ENCODE measurements at regions not wholly inside any gene's neighbourhood (a gene's known extent, or its start where the extent isn't known, plus 50 kb on each side); places are given as distances from the start of the nearest gene placed in this dataset.
A peak's percentile ranks its signal among the peaks of the same experiment; 100 is the strongest.

- no peak for DNase-seq (ENCODE audit: insufficient read length, low spot score)
- FAIRE-seq = no peak
Observed at GRCh38 chr12:107339487-107339886, 246.1 kb upstream of the CRY1 start.

GRCh38 chr12:107339932-107340331, 246.6 kb upstream of the CRY1 start:
- DNase-seq (ENCODE audit: insufficient read length, low spot score) (no peak), FAIRE-seq (no peak)

GRCh38 chr12:107340898-107341297, 247.5 kb upstream of the CRY1 start:
- FAIRE-seq (no peak), DNase-seq (ENCODE audit: insufficient read length, low spot score) (no peak)

DNA sequence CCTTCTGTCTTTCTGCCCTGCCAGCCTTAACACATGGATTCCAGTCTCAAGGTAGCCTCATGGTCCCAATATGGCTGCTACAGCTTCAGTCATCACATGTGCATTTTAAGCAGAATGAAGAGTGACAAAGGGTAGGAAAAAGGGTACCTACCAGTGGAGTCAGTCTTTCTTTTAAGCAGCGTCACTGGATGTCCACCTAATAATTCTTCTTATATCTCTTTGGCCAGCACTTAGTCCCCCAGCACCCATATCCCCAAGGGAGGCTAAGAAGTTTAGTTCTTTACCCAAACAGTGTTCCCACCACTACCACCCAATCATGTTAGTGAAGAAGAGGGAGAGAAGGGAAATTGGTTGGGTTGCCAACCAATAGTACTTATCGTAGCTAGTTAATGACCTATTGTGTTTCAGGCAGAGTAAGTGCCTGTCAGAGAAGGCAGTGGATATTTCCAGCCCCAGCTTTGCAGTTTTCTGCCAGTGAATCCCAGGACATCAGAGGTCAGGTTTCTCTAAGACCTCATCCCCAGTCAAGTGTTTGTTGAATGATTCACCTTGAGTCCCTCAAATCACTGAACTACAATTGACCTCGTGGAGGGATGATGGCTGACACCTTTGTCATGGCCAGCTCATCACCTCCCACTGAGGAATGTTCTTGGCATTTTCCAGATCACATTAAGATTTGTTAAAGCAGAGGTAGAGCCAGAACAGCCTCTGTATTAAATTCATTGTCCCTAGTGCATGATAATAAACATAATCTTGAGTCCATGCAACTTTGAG, 250.9 kb upstream of the CRY1 start:
- FAIRE-seq (no peak), DNase-seq (ENCODE audit: insufficient read length, low spot score) (no peak)

DNA sequence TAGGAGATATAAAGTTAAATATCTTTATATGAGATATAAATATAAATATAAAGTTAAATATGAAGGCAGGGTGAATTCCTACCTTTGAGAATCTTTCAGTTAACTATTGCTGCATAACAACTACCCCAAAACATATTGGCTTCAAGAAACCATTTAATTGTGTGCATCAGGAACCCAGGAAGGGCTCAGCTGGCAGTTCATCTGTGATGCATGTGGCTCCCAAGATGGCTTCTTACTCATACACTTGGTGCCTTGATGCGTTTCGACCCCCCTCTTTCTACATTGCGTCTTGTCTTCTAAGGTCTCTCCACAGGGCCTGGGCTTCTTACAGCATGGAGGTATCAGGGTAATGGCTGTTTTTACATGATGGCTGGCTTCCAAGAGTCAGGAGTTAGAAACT, 253.9 kb upstream of the CRY1 start:
- FAIRE-seq (no peak), DNase-seq (ENCODE audit: insufficient read length, low spot score) (no peak)

DNA sequence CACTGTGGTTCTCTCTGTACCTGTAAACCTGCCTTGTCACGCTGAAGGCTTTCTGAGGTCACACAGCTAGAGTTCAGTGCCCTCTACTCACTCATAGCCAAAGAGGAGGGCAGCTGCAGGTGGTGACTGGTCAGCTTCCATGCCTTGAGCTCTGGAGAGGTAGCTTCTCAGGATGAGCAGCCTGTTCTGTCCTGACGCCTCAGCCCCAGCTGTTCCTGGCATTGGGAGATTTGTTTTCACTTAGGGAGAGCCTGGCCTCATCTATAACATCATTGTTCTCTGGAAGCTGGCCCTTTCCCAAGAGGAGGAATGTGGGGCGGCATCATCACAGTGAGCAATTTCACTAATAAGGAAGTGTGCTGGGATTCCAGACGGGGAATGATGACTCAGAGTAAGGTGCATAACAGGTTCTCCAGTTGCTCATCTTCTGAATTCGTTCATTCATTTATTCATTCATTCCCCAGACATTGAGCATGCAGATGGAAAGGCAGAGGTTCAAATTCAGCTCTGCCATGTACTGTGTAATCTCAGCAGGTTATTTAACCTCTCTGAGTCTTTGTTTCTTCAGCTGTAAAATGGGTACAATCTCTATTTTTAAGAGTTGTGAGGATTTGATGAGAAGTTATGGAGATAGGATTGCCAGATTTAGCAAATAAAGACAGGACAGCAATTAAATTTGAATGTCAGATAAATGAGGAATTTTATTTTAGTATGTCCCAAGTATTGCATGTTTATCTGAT, 255.8 kb upstream of the CRY1 start:
- DNase-seq (ENCODE audit: insufficient read length, low spot score) = no peak
- FAIRE-seq = no peak

- FAIRE-seq = no peak
- DNase-seq (ENCODE audit: insufficient read length, low spot score) = no peak
Observed at GRCh38 chr12:107349839-107350238, 256.5 kb upstream of the CRY1 start.

DNA sequence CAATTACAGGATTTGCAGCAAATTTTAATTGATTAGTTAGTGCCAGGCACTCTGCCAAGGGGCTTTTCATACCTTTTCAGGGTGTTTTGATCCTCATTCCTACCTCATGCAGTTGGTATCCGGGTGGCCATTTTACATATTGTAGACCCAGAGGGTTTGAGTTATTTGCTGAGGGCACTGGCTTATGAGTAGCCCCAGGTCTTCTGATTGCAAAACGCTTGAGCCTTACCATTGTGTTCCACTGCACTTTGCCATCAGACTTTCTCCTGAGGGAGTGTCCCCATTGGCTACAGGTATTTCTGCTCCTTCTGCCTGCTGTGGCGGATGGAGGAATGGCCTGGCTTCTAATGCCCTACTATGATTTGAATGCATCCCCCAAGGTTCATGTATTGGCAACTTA, 257.8 kb upstream of the CRY1 start:
- no peak for FAIRE-seq
- no peak for DNase-seq (ENCODE audit: insufficient read length, low spot score)

DNA sequence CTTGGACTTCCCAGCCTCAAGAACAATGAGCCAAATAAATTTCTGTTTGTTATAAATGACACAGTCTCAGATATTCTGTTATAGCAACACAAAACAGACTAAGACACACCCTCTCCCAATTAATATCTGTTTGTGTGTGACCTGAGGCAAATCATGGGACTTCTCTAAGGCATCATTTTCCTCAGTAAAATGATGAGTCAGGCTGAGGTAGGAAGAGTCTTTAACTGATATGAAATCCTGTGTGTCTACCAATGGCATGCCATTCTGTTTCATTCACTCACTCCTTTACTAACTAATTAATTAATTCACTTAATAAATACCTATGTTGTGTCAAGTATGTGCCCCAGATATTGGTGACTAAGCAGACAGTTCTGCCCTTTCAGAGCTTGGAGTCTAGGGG, 258.4 kb upstream of the CRY1 start:
- no peak for DNase-seq (ENCODE audit: insufficient read length, low spot score)
- FAIRE-seq = no peak

DNA sequence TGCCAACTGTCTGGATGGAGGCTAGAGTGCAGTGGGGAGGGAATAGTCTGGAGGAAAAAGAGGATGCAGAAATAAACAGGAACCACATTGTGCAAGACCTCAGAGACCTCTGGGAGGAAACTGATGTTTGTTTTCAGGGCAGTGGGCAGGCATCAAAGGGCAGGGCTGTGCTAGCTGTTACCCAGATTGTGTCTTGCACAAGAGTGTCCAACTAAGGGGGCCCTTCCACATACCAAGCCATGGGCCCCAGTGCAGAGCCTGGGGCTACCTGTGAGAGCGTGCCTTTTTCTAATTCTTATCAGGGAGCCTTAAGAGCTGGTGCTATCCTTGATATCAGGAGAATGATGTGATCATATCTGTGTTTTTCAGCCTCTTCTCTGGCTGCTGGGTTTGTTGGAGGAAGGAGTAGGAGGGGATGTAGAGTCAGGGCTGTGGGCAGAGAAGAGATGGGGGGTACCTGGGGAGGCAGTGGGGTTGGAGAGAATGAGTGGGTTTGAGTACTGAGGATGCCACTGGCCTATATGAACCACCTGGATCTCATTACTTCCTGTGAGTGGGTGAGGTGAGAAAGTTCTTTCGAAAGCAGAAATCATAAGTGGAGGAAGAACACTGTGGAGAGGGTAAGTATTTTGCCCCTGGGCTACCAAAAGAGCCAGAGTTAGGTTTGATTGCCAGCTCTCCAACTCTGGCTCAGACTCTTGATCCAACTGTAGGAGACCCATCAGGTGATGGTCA, 259.2 kb upstream of the CRY1 start:
- DNase-seq (ENCODE audit: insufficient read length, low spot score) (no peak), FAIRE-seq (no peak)

DNA sequence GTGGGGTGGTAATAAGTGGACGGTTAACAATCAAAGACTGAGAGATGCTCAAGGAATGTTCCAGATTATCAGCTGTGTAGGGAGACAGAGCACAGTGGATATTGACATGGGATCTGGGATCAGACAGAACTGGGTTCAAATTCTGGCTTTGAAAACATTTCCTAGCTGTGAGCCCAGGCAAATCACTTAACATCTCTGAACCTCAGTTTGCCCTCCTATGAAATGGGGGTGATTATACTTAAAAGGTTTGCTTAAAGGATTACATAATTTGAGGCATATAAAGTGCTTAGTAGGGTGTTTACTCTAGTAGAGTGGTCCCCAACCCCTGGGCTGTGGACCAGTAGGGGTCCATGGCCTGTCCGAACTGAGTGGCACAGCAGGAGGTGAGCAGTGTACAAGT, 260.0 kb upstream of the CRY1 start:
- FAIRE-seq (no peak), DNase-seq (ENCODE audit: insufficient read length, low spot score) (no peak)

- DNase-seq (ENCODE audit: insufficient read length, low spot score) (no peak), FAIRE-seq (no peak)
Observed at GRCh38 chr12:107355004-107355565, 261.7 kb upstream of the CRY1 start.

GRCh38 chr12:107355612-107356011, 262.3 kb upstream of the CRY1 start:
- FAIRE-seq (no peak), DNase-seq (ENCODE audit: insufficient read length, low spot score) (no peak)

DNA sequence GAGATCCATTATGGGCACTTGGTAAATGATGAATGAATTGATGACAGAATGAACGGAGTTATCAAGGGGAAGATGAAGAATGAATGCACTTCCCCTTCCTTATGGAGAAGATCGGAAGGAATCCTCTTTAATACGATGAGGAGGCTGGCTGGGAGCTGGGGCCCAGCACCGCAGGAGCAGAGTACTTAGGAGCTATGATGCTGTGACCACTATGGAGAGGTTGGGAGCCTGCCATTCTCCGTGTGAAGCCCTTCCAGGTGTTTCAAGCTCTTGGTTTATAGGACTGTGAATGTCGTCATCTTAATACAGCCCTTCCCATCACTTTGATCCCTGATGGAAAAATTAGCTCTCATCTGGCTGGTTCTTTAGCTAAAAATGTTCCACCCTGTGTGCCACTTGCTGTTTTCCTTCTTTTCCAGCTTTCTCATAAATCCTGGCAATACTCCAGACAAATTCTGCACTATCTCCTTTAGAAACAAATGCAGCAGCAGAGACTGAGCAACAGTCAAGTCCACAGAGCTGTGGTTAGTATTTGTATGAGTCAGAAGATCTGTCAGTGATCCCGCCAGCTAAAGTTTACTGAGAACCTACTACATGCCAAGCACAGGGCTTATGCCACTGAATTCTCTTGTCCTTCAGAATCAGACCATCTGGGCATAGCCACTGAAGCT, 263.1 kb upstream of the CRY1 start:
- no peak for DNase-seq (ENCODE audit: insufficient read length, low spot score)
- peak; percentile 14 for FAIRE-seq

DNA sequence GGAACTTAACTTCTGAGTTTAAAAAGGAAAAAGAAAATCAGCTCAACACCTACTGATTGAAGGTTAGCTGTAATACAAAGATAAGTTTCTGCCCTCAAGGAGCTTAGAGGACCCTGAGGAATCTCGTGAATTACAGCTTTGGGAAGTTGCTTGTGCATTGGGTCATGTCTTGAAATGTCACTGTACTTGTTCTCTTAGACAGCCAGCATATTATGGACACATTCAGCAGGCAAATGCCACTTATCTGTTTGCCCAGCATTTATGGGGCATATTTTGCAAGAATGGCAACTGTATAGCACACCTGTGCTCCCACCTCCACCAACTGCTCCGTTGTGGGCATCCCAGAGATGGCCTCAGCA, 263.6 kb upstream of the CRY1 start:
- FAIRE-seq = no peak
- no peak for DNase-seq (ENCODE audit: insufficient read length, low spot score)

- DNase-seq (ENCODE audit: insufficient read length, low spot score) = no peak
Observed at GRCh38 chr12:107359382-107359781, 266.0 kb upstream of the CRY1 start.

GRCh38 chr12:107360033-107360432, 266.7 kb upstream of the CRY1 start:
- no peak for FAIRE-seq
- DNase-seq (ENCODE audit: insufficient read length, low spot score) = no peak

More at GRCh38 chr12:107359382-107359781, 266.0 kb upstream of the CRY1 start:
- FAIRE-seq = no peak

GRCh38 chr12:107360482-107360881, 267.1 kb upstream of the CRY1 start:
- DNase-seq (ENCODE audit: insufficient read length, low spot score) (no peak), FAIRE-seq (no peak)

DNA sequence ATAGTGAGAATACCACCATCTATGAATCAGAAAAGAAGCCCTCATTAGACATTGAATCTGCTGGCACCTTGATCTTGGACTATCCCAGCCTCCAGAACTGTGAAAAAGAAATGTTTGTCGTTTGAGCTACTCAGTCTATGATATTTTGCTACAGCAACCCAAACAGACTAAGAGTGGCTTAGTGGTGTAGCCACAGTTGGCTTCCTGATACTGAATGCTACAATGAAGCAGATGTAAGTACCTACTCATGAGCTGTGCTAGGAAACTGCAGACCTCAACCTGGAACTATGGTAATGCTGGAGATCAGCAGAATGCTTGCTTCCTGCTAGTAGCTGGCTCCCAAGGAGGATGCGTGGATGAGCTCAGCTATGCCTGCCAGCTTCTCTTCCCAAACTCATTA, 268.6 kb upstream of the CRY1 start:
- no peak for FAIRE-seq
- no peak for DNase-seq (ENCODE audit: insufficient read length, low spot score)

GRCh38 chr12:107362960-107363359, 269.6 kb upstream of the CRY1 start:
- DNase-seq (ENCODE audit: insufficient read length, low spot score) (no peak), FAIRE-seq (no peak)

Data from GM19239 (cell line).